GM12872 (cell line): ENCODE measurements at regions not wholly inside any gene's neighbourhood (a gene's known extent, or its start where the extent isn't known, plus 50 kb on each side); places are given as distances from the start of the nearest gene placed in this dataset.

Experiments used
- CTCF ChIP-seq: IDR thresholded peaks from 3 replicates; pipeline ENCODE4 v1.5.1; 2011; ENCODE audit warnings: low read depth, mild to moderate bottlenecking, low read length, moderate library complexity; ENCODE audit not compliant: insufficient read depth

GRCh38 chr4:90071289-90072235 is 55.6 kb upstream of the CCSER1 start:
- no peak for TF ChIP-seq CTCF

- TF ChIP-seq CTCF: no peak
Observed at GRCh38 chr4:90074322-90074886, 52.8 kb upstream of the CCSER1 start.
